ENCODE measurements at regions not wholly inside any gene's neighbourhood (a gene's known extent, or its start where the extent isn't known, plus 50 kb on each side); places are given as distances from the start of the nearest gene placed in this dataset.
A peak's percentile ranks its signal among the peaks of the same experiment; 100 is the strongest.

- no peak overlapping the region for H3K56ac ChIP-seq (ENCODE audit: insufficient read length, low read depth, low read length)
- no peak overlapping the region for H3K4ac ChIP-seq (ENCODE audit: low read depth, low read length)
- Mint-ChIP-seq H3K4me3 (no peak overlapping the region), H3K27ac (peak overlapping the region in 1 of 3 experiments; percentile 78; a peak in 1 of 7 replicates), H3K27me3 (ENCODE audit: low read depth) (no peaks in the 10 kb centered on the region), H3K4me1 (peaks cover 18 to 20% of the 10 kb centered on the region in 2 experiments), H3K36me3 (ENCODE audit: insufficient read depth in 1 of 3, low read depth in 3 of 3) (peaks cover 3 to 11% (median 6%) of the 10 kb centered on the region in 3 experiments; a peak in 2 of 7 replicates), H3K9me3 (peaks cover 3 to 8% of the 10 kb centered on the region in 2 experiments; a peak in 4 of 5 replicates)
- DNase-seq, result no peak
- H2BK12ac ChIP-seq (ENCODE audit: insufficient read length, low read depth, low read length), result no peak overlapping the region
- H2AFZ ChIP-seq (ENCODE audit: low read length), result no peak overlapping the region
- H3T11ph ChIP-seq (ENCODE audit: low read length), result no peak overlapping the region
- no peak overlapping the region for H3K27ac ChIP-seq (ENCODE audit: insufficient read length, low read depth, low read length)
- H3K27me3 ChIP-seq (ENCODE audit: insufficient read depth, low read length), result no peaks in the 10 kb centered on the region
- H3K4me2 ChIP-seq (ENCODE audit: insufficient read depth, insufficient read length, low read length), result no peak overlapping the region
- no peaks in the 10 kb centered on the region for H4K20me1 ChIP-seq (ENCODE audit: control insufficient read depth, insufficient read depth, insufficient read length)
- no peak overlapping the region for H2BK120ac ChIP-seq (ENCODE audit: low read depth, low read length, poor library complexity, severe bottlenecking)
- H3K14ac ChIP-seq (ENCODE audit: insufficient read depth, low read length), result no peak overlapping the region
- H3K79me2 ChIP-seq (ENCODE audit: insufficient read depth, low read length), result no peaks in the 10 kb centered on the region
- no peak overlapping the region for H4K5ac ChIP-seq (ENCODE audit: insufficient read length, low read depth, low read length)
- no peaks in the 10 kb centered on the region for H3K79me1 ChIP-seq (ENCODE audit: insufficient read depth, low read depth, low read length, poor library complexity, severe bottlenecking)
- TF ChIP-seq CTCF (conservative IDR thresholded peaks at IDR 0.05), result no peak
- H2BK20ac ChIP-seq (ENCODE audit: low read depth, low read length, poor library complexity, severe bottlenecking), result no peak overlapping the region
- H2BK5ac ChIP-seq (ENCODE audit: insufficient read length, low read length), result no peak overlapping the region
- no peak overlapping the region for H3K18ac ChIP-seq (ENCODE audit: insufficient read length, low read depth, low read length)
- H3K4me1 ChIP-seq (ENCODE audit: insufficient read depth, low read length), result no peaks in the 10 kb centered on the region
- H2BK15ac ChIP-seq (ENCODE audit: low read depth, low read length), result no peak overlapping the region
- no peak overlapping the region for H2AK5ac ChIP-seq (ENCODE audit: insufficient read length, low read length)
- no CpG with 5 or more reads among the region's 3 CpGs for WGBS (ENCODE audit: extremely low coverage, insufficient read length, low lambda C conversion rate)
- H3K23me2 ChIP-seq (ENCODE audit: insufficient read length, low read depth, low read length, poor library complexity, severe bottlenecking), result no peaks in the 10 kb centered on the region
- H4K91ac ChIP-seq (ENCODE audit: insufficient read length, low read depth, low read length), result no peak overlapping the region
- no peak overlapping the region for H4K8ac ChIP-seq (replicated peaks; ENCODE audit: insufficient read length, low read depth, low read length)
- no peak overlapping the region for H3K23ac ChIP-seq (ENCODE audit: insufficient read length, low read depth, low read length)
- no peak overlapping the region for H3K9ac ChIP-seq (ENCODE audit: extremely low read depth, insufficient read length, low read length)
- H3K9me3 ChIP-seq (ENCODE audit: control insufficient read depth, low read depth, low read length), result no peaks in the 10 kb centered on the region
These were observed 234.8 kb upstream of the TENT5A start for GRCh38 chr6:81987293-81987692.

Measured in H9 (cell line).